HCT116 (cell line): ENCODE measurements at regions not wholly inside any gene's neighbourhood (a gene's known extent, or its start where the extent isn't known, plus 50 kb on each side); places are given as distances from the start of the nearest gene placed in this dataset.

Experiments used
- ATAC-seq: fragments of 200-7000 bp; cut with Tn5 transposase; 2 replicates; pipeline ENCODE4 v1.9.1; 2020; ENCODE audit warnings: mild to moderate bottlenecking, moderate library complexity
- BruUV-seq: library from RNA; stranded (reverse); fragments of 400-500 nt; replicated peaks from 2 replicates; lab custom pipeline; 2021; lab: Mats Ljungman, UMichigan
- CTCF ChIA-PET: fragments of 300-600 bp; sonication (Branson Sonifier 250); formaldehyde crosslinking; loops from one replicate; lab custom pipeline; 2021; ENCODE audit warnings: antibody characterized with exemption; lab: Charles Lee
- POLR2A ChIA-PET: fragments of 300-600, 350-600 bp; sonication (Branson Sonifier 250); formaldehyde crosslinking; loops from one replicate; lab custom pipeline; 2021; ENCODE audit warnings: antibody characterized with exemption; lab: Charles Lee
- RAD21 ChIA-PET, 2 experiments: fragments of 300-600 bp; sonication (Branson Sonifier 250); formaldehyde crosslinking; loops; one replicate each; lab custom pipeline; 2023; ENCODE audit warnings: low total read pairs in 2 of 2; ENCODE audit not compliant: uncharacterized antibody in 2 of 2, unreplicated experiment in 2 of 2, low non-redundant PET in 1 of 2; lab: Charles Lee
- DNase-seq: peaks from one replicate; pipeline ENCODE4 v3.0.0-alpha.2; 2010; ENCODE audit warnings: low read depth, low spot score
- H2AFZ ChIP-seq: fragments of 200-600 bp; shearing (Covaris generic), sonication (generic); 2 replicates; pipeline ENCODE4 v1.6.1; 2017; ENCODE audit warnings: low read depth, mixed run types, mixed read lengths, antibody characterized with exemption, low read length; ENCODE audit not compliant: poor library complexity, severe bottlenecking
- H3K27ac ChIP-seq: 2 replicates; pipeline ENCODE4 v1.5.1; 2012; ENCODE audit warnings: low read depth, low read length
- H3K27me3 ChIP-seq: fragments of 200-600 bp; sonication (generic); 2 replicates; pipeline ENCODE4 v1.6.1; 2016; ENCODE audit warnings: mixed run types, low read length, mixed read lengths; ENCODE audit not compliant: insufficient read depth
- H3K36me3 ChIP-seq, 2 experiments: fragments of 200-500 bp in 1 of 2; fragments of 200-600 bp in 1 of 2; sonication (Bioruptor generic) in 1 of 2; sonication (generic) in 1 of 2; 2 replicates each; pipeline versions ENCODE4 v1.5.1 to v1.6.1; 2014 to 2016; ENCODE audit warnings: low read length in 2 of 2, inconsistent platforms in 1 of 2, mixed read lengths in 1 of 2, mixed run types in 1 of 2; ENCODE audit not compliant: insufficient read depth in 2 of 2, control insufficient read depth in 1 of 2
- H3K4me1 ChIP-seq, 2 experiments: fragments of 200-600 bp in 1 of 2; sonication (generic) in 1 of 2; 2 replicates each; pipeline versions ENCODE4 v1.5.1 to v1.6.1; 2012 to 2017; ENCODE audit warnings: low read length in 2 of 2, inconsistent platforms in 1 of 2, mild to moderate bottlenecking in 1 of 2, mixed read lengths in 1 of 2, mixed run types in 1 of 2, moderate library complexity in 1 of 2; ENCODE audit not compliant: insufficient read depth in 2 of 2, control insufficient read depth in 1 of 2
- H3K4me2 ChIP-seq: fragments of 200-600 bp; sonication (generic); 2 replicates; pipeline ENCODE4 v1.6.1; 2017; ENCODE audit warnings: mixed run types, low read length, mixed read lengths
- H3K4me3 ChIP-seq, 2 experiments: fragments of 200-600 bp in 1 of 2; sonication (generic) in 1 of 2; replicated peaks in 1 of 2; 2 replicates each; pipeline ENCODE4 v1.5.1; 2011 to 2016; ENCODE audit warnings: low read length in 2 of 2, control low read depth in 1 of 2, low read depth in 1 of 2, mild to moderate bottlenecking in 1 of 2, mixed read lengths in 1 of 2, mixed run types in 1 of 2
- H3K79me2 ChIP-seq: fragments of 200-600 bp; sonication (generic); 2 replicates; pipeline ENCODE4 v1.6.1; 2017; ENCODE audit warnings: mild to moderate bottlenecking, mixed run types, low read length, moderate library complexity, mixed read lengths; ENCODE audit not compliant: insufficient read depth
- H3K9ac ChIP-seq: fragments of 200-600 bp; sonication (generic); 2 replicates; pipeline ENCODE4 v1.6.1; 2016; ENCODE audit warnings: low read length, mixed read lengths
- H3K9me2 ChIP-seq: fragments of 200-600 bp; sonication (generic), shearing (Covaris generic); 2 replicates; pipeline ENCODE4 v1.6.1; 2017; ENCODE audit warnings: mixed run types, mild to moderate bottlenecking, moderate library complexity; ENCODE audit not compliant: insufficient read depth
- H3K9me3 ChIP-seq, 2 experiments: fragments of 200-500 bp in 1 of 2; fragments of 200-600 bp in 1 of 2; sonication (Bioruptor generic) in 1 of 2; sonication (generic) in 1 of 2; 2 replicates each; pipeline ENCODE4 v1.6.1; 2014 to 2017; ENCODE audit warnings: low read length in 2 of 2, mixed read lengths in 2 of 2, inconsistent platforms in 1 of 2, low read depth in 1 of 2, mild to moderate bottlenecking in 1 of 2, mixed run types in 1 of 2, moderate library complexity in 1 of 2; ENCODE audit not compliant: control insufficient read depth in 1 of 2, insufficient read depth in 1 of 2
- H4K20me1 ChIP-seq: fragments of 200-600 bp; sonication (generic), shearing (Covaris generic); 2 replicates; pipeline ENCODE4 v1.6.1; 2017; ENCODE audit warnings: mixed run types, mild to moderate bottlenecking, moderate library complexity; ENCODE audit not compliant: insufficient read depth
- CEBPB ChIP-seq: IDR thresholded peaks from 2 replicates; pipeline ENCODE4 v1.6.1; 2012; ENCODE audit warnings: low read depth
- EGR1 ChIP-seq: IDR thresholded peaks from 2 replicates; pipeline ENCODE4 v1.6.1; 2012; ENCODE audit warnings: low read depth
- EZH2phosphoT487 ChIP-seq: fragments of 200-600 bp; IDR thresholded peaks from 2 replicates; pipeline ENCODE4 v1.6.1; 2018; ENCODE audit warnings: antibody characterized with exemption, borderline replicate concordance
- FOSL1 ChIP-seq: IDR thresholded peaks from 2 replicates; pipeline ENCODE4 v1.6.1; 2012; ENCODE audit warnings: low read depth
- JUND ChIP-seq: IDR thresholded peaks from 2 replicates; pipeline ENCODE4 v1.6.1; 2012
- POLR2A ChIP-seq: IDR thresholded peaks from 2 replicates; pipeline ENCODE4 v1.7.0; 2011; ENCODE audit warnings: borderline replicate concordance; ENCODE audit not compliant: insufficient read depth, insufficient read length; ENCODE audit errors: extremely low read depth
- POLR2AphosphoS5 ChIP-seq: IDR thresholded peaks from 2 replicates; pipeline ENCODE4 v1.6.1; 2011; ENCODE audit warnings: mild to moderate bottlenecking, low read depth, low read length, moderate library complexity
- RAD21 ChIP-seq: IDR thresholded peaks from 2 replicates; pipeline ENCODE4 v1.6.1; 2012; ENCODE audit warnings: low read depth, mild to moderate bottlenecking
- YY1 ChIP-seq: IDR thresholded peaks from 2 replicates; pipeline ENCODE4 v1.6.1; 2011; ENCODE audit warnings: low read length, low read depth, moderate library complexity, mild to moderate bottlenecking; ENCODE audit not compliant: insufficient replicate concordance; ENCODE audit errors: extremely low read depth
- ZFX ChIP-seq: fragments of 450-650 bp; IDR thresholded peaks from 2 replicates; pipeline ENCODE4 v1.6.1; 2017
- ZNF274 ChIP-seq: fragments of 200-500 bp; sonication (Bioruptor generic); IDR thresholded peaks from 2 replicates; pipeline ENCODE4 v1.6.1; 2014; ENCODE audit warnings: mild to moderate bottlenecking, low read depth, low read length, inconsistent platforms
- intact Hi-C: fragments of 100-400 bp; cut with micrococcal nuclease; formaldehyde crosslinking; loops from 2 replicates; pipeline ENCODE4 v1.10.0; 2022
- TF ChIP-seq, protein P1 (sequence below): IDR thresholded peaks from 2 replicates; pipeline ENCODE4 v1.6.1; 2012
- TF ChIP-seq, protein P2 (sequence below): IDR thresholded peaks from 2 replicates; pipeline ENCODE4 v1.6.1; 2012; ENCODE audit warnings: low read depth
- TF ChIP-seq, protein P3 (sequence below): IDR thresholded peaks from 2 replicates; pipeline ENCODE4 v1.6.1; 2011; ENCODE audit warnings: mild to moderate bottlenecking, low read length, moderate library complexity; ENCODE audit not compliant: insufficient replicate concordance; ENCODE audit errors: extremely low read depth
- TF ChIP-seq, protein P4 (sequence below), 3 experiments: fragments of 200-600 bp in 1 of 3; sonication (generic) in 1 of 3; IDR thresholded peaks in 2 of 3; conservative IDR thresholded peaks in 1 of 3; 2 replicates each; pipeline ENCODE4 v1.5.1; 2012 to 2017; ENCODE audit warnings: low read depth in 2 of 3, low read length in 2 of 3, antibody characterized with exemption in 1 of 3, borderline replicate concordance in 1 of 3, control low read depth in 1 of 3, mild to moderate bottlenecking in 1 of 3, mixed read lengths in 1 of 3, mixed run types in 1 of 3, moderate library complexity in 1 of 3; ENCODE audit not compliant: insufficient read depth in 1 of 3

DNA sequence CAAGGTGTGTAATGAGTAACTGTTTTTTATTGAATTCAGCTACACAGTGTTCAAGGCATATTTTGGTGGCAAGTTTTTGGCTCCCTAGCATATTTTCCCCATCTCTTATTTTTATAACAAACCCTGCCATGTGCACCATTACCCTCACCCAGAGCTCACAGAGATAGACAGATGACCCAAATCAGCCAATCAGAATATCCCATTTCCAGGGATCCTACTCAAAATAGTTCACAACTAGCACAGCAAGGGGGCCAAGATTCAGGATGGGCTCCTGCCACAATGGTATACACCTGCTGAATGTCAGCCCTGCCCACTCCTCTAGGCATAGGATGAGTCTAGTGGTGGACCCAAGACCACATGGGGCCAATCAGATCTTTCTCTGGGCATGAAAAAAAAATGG, 78.8 kb upstream of the SETMAR start:
- no peaks in the 10 kb centered on the region for H3K9me2 ChIP-seq
- CTCF ChIA-PET = no interaction called here

More for the DNA sequence above, 78.8 kb upstream of the SETMAR start:
- no peak overlapping the region for H3K27ac ChIP-seq
- no TSS peak for BruUV-seq
- H3K9ac ChIP-seq = no peak overlapping the region
- DNase-seq (no peak), ATAC-seq (no peak)
- H3K79me2 ChIP-seq = no peaks in the 10 kb centered on the region
- no peaks in the 10 kb centered on the region for H3K9me3 ChIP-seq
- no peak overlapping the region for H2AFZ ChIP-seq
- no peaks in the 10 kb centered on the region for H4K20me1 ChIP-seq
- POLR2A ChIA-PET = no interaction called here
- H3K4me3 ChIP-seq = no peak overlapping the region
- no peak for TF ChIP-seq ZFX
- no peak for TF ChIP-seq EGR1
- TF ChIP-seq, protein P1, sequence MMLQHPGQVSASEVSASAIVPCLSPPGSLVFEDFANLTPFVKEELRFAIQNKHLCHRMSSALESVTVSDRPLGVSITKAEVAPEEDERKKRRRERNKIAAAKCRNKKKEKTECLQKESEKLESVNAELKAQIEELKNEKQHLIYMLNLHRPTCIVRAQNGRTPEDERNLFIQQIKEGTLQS = no peak
- no peak for TF ChIP-seq YY1
- no peak for TF ChIP-seq RAD21
- TF ChIP-seq FOSL1 = no peak
- TF ChIP-seq, protein P2, sequence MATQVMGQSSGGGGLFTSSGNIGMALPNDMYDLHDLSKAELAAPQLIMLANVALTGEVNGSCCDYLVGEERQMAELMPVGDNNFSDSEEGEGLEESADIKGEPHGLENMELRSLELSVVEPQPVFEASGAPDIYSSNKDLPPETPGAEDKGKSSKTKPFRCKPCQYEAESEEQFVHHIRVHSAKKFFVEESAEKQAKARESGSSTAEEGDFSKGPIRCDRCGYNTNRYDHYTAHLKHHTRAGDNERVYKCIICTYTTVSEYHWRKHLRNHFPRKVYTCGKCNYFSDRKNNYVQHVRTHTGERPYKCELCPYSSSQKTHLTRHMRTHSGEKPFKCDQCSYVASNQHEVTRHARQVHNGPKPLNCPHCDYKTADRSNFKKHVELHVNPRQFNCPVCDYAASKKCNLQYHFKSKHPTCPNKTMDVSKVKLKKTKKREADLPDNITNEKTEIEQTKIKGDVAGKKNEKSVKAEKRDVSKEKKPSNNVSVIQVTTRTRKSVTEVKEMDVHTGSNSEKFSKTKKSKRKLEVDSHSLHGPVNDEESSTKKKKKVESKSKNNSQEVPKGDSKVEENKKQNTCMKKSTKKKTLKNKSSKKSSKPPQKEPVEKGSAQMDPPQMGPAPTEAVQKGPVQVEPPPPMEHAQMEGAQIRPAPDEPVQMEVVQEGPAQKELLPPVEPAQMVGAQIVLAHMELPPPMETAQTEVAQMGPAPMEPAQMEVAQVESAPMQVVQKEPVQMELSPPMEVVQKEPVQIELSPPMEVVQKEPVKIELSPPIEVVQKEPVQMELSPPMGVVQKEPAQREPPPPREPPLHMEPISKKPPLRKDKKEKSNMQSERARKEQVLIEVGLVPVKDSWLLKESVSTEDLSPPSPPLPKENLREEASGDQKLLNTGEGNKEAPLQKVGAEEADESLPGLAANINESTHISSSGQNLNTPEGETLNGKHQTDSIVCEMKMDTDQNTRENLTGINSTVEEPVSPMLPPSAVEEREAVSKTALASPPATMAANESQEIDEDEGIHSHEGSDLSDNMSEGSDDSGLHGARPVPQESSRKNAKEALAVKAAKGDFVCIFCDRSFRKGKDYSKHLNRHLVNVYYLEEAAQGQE = no peak
- TF ChIP-seq, protein P3, sequence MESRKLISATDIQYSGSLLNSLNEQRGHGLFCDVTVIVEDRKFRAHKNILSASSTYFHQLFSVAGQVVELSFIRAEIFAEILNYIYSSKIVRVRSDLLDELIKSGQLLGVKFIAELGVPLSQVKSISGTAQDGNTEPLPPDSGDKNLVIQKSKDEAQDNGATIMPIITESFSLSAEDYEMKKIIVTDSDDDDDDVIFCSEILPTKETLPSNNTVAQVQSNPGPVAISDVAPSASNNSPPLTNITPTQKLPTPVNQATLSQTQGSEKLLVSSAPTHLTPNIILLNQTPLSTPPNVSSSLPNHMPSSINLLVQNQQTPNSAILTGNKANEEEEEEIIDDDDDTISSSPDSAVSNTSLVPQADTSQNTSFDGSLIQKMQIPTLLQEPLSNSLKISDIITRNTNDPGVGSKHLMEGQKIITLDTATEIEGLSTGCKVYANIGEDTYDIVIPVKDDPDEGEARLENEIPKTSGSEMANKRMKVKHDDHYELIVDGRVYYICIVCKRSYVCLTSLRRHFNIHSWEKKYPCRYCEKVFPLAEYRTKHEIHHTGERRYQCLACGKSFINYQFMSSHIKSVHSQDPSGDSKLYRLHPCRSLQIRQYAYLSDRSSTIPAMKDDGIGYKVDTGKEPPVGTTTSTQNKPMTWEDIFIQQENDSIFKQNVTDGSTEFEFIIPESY = no peak
- no peak for TF ChIP-seq JUND
- no peak for TF ChIP-seq POLR2A
- TF ChIP-seq POLR2AphosphoS5 = no peak
- TF ChIP-seq, protein P4, sequence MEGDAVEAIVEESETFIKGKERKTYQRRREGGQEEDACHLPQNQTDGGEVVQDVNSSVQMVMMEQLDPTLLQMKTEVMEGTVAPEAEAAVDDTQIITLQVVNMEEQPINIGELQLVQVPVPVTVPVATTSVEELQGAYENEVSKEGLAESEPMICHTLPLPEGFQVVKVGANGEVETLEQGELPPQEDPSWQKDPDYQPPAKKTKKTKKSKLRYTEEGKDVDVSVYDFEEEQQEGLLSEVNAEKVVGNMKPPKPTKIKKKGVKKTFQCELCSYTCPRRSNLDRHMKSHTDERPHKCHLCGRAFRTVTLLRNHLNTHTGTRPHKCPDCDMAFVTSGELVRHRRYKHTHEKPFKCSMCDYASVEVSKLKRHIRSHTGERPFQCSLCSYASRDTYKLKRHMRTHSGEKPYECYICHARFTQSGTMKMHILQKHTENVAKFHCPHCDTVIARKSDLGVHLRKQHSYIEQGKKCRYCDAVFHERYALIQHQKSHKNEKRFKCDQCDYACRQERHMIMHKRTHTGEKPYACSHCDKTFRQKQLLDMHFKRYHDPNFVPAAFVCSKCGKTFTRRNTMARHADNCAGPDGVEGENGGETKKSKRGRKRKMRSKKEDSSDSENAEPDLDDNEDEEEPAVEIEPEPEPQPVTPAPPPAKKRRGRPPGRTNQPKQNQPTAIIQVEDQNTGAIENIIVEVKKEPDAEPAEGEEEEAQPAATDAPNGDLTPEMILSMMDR (IDR thresholded peaks at IDR 0.05 in 2 of 3, conservative IDR thresholded peaks at IDR 0.05 in 1 of 3; ENCODE audit: borderline replicate concordance in 1 of 3, insufficient read depth in 1 of 3, low read depth in 2 of 3, low read length in 2 of 3) = no peak
- no peak for TF ChIP-seq ZNF274
- no peak for TF ChIP-seq EZH2phosphoT487
- no peak for TF ChIP-seq CEBPB
- peaks cover 5% of the 10 kb centered on the region; the same call in 1 of the 2 replicates for H3K27me3 ChIP-seq
- no peak overlapping the region for H3K4me2 ChIP-seq
- RAD21 ChIA-PET = no interaction called here
- H3K36me3 ChIP-seq = no peaks in the 10 kb centered on the region
- intact Hi-C loops = no loop called here
- H3K4me1 ChIP-seq = no peaks in the 10 kb centered on the region
